HepG2 (cell line): ENCODE measurements at regions not wholly inside any gene's neighbourhood (a gene's known extent, or its start where the extent isn't known, plus 50 kb on each side); places are given as distances from the start of the nearest gene placed in this dataset.

Experiments
- E2F1 ChIP-seq: sonication (generic); formaldehyde crosslinking; IDR thresholded peaks from 2 replicates; pipeline ENCODE4 v1.5.0; 2020; ENCODE audit warnings: missing genetic modification reagents
- EP300 ChIP-seq, 3 experiments: sonication (generic) in 1 of 3; formaldehyde crosslinking in 1 of 3; IDR thresholded peaks; 2 replicates each; pipeline versions ENCODE4 v1.5.1 to v1.6.1; 2011 to 2020; ENCODE audit warnings: low read depth in 2 of 3, low read length in 2 of 3, borderline replicate concordance in 1 of 3, improper control_type of control experiment in 1 of 3, mild to moderate bottlenecking in 1 of 3, missing genetic modification reagents in 1 of 3, moderate library complexity in 1 of 3
- ESRRA ChIP-seq: sonication (generic); formaldehyde crosslinking; IDR thresholded peaks from 2 replicates; pipeline ENCODE4 v1.5.1; 2020; ENCODE audit warnings: mild to moderate bottlenecking, low read depth, missing genetic modification reagents
- KAT7 ChIP-seq: IDR thresholded peaks from 2 replicates; pipeline ENCODE4 v1.6.1; 2018; ENCODE audit warnings: borderline replicate concordance, missing compliant biosample characterization
- SALL2 ChIP-seq: sonication (generic); formaldehyde crosslinking; IDR thresholded peaks from 2 replicates; pipeline ENCODE4 v1.8.1; 2023; ENCODE audit warnings: mild to moderate bottlenecking, missing genetic modification reagents, inconsistent platforms
- TCF12 ChIP-seq, 2 experiments: fragments of 450-650 bp in 1 of 2; sonication (generic) in 1 of 2; formaldehyde crosslinking in 1 of 2; IDR thresholded peaks; 2 replicates each; pipeline versions ENCODE4 v1.6.1 to v1.8.0; 2017 to 2022; ENCODE audit warnings: antibody characterized with exemption in 1 of 2, mild to moderate bottlenecking in 1 of 2, missing genetic modification reagents in 1 of 2, moderate library complexity in 1 of 2
- ZBTB7A ChIP-seq: sonication (generic); formaldehyde crosslinking; IDR thresholded peaks from 2 replicates; pipeline ENCODE4 v1.8.0; 2022; ENCODE audit warnings: mild to moderate bottlenecking, missing genetic modification reagents
- ZNF407 ChIP-seq: sonication (generic); formaldehyde crosslinking; IDR thresholded peaks from one replicate; pipeline ENCODE4 v1.5.1; 2020; ENCODE audit warnings: mild to moderate bottlenecking, missing genetic modification reagents; ENCODE audit errors: not compliant biosample characterization

GRCh38 chr11:128315933-128316332 is 271.4 kb downstream of the ETS1 start:
- TF ChIP-seq ZNF407 (no peak), EP300 (IDR thresholded peaks at IDR 0.05; ENCODE audit: low read depth in 2 of 2, low read length in 2 of 2) (no peak), EP300 (CRISPR knock-in tag; IDR thresholded peaks at IDR 0.05; ENCODE audit: borderline replicate concordance) (no peak), ZBTB7A (CRISPR knock-in tag) (no peak), SALL2 (CRISPR knock-in tag) (no peak), ESRRA (CRISPR knock-in tag) (no peak), TCF12 (IDR thresholded peaks at IDR 0.05) (no peak), TCF12 (CRISPR knock-in tag; IDR thresholded peaks at IDR 0.05) (no peak), E2F1 (CRISPR knock-in tag) (no peak), KAT7 (CRISPR knock-in tag) (no peak)
